Activated naive CD4-positive, alpha-beta T cell treated with anti-CD3 and anti-CD28 coated beads, Interleukin-2, amount 50 U/mL, for 24 hours (primary cell): ENCODE measurements at regions not wholly inside any gene's neighbourhood (a gene's known extent, or its start where the extent isn't known, plus 50 kb on each side); places are given as distances from the start of the nearest gene placed in this dataset.
A peak's percentile ranks its signal among the peaks of the same experiment; 100 is the strongest.

Experiments
- H3K27ac Mint-ChIP-seq: one replicate; pipeline ENCODE4 v1.8.0; 2021; ENCODE audit warnings: mild to moderate bottlenecking, mixed read lengths
- H3K27me3 Mint-ChIP-seq: one replicate; pipeline ENCODE4 v1.8.0; 2021; ENCODE audit warnings: mixed read lengths
- H3K36me3 Mint-ChIP-seq: one replicate; pipeline ENCODE4 v1.8.0; 2021; ENCODE audit warnings: mixed read lengths
- H3K4me1 Mint-ChIP-seq: one replicate; pipeline ENCODE4 v1.8.0; 2021; ENCODE audit warnings: mixed read lengths
- H3K4me3 Mint-ChIP-seq: one replicate; pipeline ENCODE4 v1.8.0; 2021; ENCODE audit warnings: mild to moderate bottlenecking, mixed read lengths
- H3K9me3 Mint-ChIP-seq: one replicate; pipeline ENCODE4 v1.8.0; 2021; ENCODE audit warnings: mixed read lengths

DNA sequence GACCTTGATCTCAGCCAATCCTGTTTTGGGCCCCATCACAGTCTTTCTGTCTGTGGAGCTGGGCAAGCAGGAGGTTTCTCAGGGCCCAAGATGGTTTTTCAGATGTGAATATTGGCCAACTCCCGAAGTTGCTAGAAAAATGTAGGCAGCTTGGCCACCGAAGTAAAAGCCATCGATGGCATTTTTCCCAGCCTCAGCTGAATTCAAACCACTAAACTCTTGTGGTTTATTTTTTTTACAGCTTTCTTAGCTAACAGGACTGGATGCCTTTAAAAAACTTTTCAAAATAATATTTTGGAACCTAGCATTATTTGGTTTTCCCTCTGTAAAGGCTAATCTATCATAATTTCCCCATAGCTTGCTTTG is 102.5 kb upstream of the ERCC6L2 start:
- no peak overlapping the region for H3K4me3 Mint-ChIP-seq
- no peaks in the 10 kb centered on the region for H3K36me3 Mint-ChIP-seq
- H3K9me3 Mint-ChIP-seq: no peaks in the 10 kb centered on the region
- H3K4me1 Mint-ChIP-seq: peaks cover 9% of the 10 kb centered on the region
- H3K27ac Mint-ChIP-seq: no peak overlapping the region
- peaks cover 13% of the 10 kb centered on the region for H3K27me3 Mint-ChIP-seq

- Mint-ChIP-seq H3K9me3 (no peaks in the 10 kb centered on the region), H3K27me3 (peaks cover 13% of the 10 kb centered on the region), H3K4me3 (no peak overlapping the region), H3K4me1 (peaks cover 9% of the 10 kb centered on the region), H3K36me3 (no peaks in the 10 kb centered on the region), H3K27ac (no peak overlapping the region)
Measured at GRCh38 chr9:95772320-95773052, 103.0 kb upstream of the ERCC6L2 start.

GRCh38 chr9:95771556-95772246 is 103.8 kb upstream of the ERCC6L2 start:
- Mint-ChIP-seq H3K4me1 (peaks cover 9% of the 10 kb centered on the region), H3K36me3 (no peaks in the 10 kb centered on the region), H3K4me3 (no peak overlapping the region), H3K9me3 (no peaks in the 10 kb centered on the region), H3K27me3 (peaks cover 13% of the 10 kb centered on the region), H3K27ac (no peak overlapping the region)

- Mint-ChIP-seq H3K27ac (no peak overlapping the region), H3K27me3 (peaks cover 13% of the 10 kb centered on the region), H3K9me3 (no peaks in the 10 kb centered on the region), H3K4me3 (no peak overlapping the region), H3K4me1 (peaks cover 9% of the 10 kb centered on the region), H3K36me3 (no peaks in the 10 kb centered on the region)
Measured at GRCh38 chr9:95770653-95771131, 104.8 kb upstream of the ERCC6L2 start.

DNA sequence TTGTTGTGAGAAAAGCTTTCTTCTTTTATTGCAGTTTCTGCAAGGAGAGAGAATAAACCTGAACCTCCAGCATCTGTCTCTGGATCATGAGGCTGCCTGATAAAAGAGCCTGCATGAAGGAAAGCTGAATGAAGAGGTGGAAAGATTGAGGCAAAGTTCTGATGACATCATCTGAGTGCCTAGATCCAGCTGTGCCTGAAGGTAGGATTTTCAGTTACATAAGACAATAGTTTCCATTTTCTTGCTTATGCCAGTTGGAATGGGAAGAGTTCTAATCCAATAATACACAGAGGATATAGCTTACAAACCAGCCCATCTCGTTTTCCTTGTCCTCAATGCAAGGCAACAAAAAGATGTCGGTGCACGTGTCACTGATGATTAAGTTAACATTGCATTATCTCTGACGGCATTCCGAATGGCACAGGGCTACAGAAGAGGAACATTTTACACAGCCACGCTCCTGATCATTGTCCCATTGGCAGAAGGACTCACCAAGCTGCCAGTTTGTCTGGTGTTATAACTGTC is 105.5 kb upstream of the ERCC6L2 start:
- Mint-ChIP-seq H3K27me3 (peaks cover 13% of the 10 kb centered on the region), H3K36me3 (no peaks in the 10 kb centered on the region), H3K4me1 (peaks cover 9% of the 10 kb centered on the region), H3K27ac (no peak overlapping the region), H3K4me3 (no peak overlapping the region), H3K9me3 (no peaks in the 10 kb centered on the region)

DNA sequence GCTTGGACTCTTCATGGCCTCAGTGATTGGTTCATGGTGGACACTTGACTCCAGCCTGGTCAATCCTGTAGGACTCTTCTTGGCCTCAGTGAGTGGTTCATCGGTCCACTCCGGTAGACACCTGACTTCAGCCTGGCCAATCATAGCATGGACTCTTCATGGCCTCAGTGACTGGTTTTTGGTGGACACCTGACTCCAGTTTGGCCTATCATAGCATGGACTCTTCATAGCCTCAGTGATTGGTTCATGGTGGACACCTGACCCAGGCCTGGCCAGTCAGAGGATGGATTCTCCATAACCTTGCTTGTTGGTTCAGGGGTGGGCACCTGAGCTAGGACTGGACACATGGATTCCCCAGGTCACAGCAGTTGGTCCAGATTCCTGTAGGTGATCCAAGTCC is 106.0 kb upstream of the ERCC6L2 start:
- Mint-ChIP-seq H3K27ac (no peak overlapping the region), H3K36me3 (no peaks in the 10 kb centered on the region), H3K27me3 (peaks cover 13% of the 10 kb centered on the region), H3K9me3 (no peaks in the 10 kb centered on the region), H3K4me3 (no peak overlapping the region), H3K4me1 (peaks cover 9% of the 10 kb centered on the region)

DNA sequence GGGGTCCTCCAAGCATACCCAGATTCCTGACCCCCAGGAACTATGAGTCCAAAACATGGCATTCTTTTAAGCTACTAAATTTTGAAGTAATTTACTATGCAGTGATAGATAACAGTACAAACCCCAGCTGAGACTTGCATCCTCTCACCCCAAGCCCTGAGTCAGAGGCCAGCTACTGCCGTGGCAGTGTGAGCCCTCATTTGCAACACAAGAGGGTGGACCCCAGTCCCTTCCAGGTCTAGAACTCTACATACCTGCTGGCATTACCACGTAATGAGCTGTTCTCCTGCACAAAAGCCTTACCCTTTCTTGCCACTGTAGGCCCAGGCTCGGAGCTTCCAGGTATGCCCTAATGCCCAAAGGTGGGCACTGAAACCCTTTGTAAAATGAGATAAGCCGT is 108.6 kb upstream of the ERCC6L2 start:
- Mint-ChIP-seq H3K27ac (no peak overlapping the region), H3K27me3 (peaks cover 11% of the 10 kb centered on the region), H3K9me3 (no peaks in the 10 kb centered on the region), H3K36me3 (peaks cover 1% of the 10 kb centered on the region), H3K4me1 (peaks cover 4% of the 10 kb centered on the region), H3K4me3 (no peak overlapping the region)

- Mint-ChIP-seq H3K27ac (no peak overlapping the region), H3K9me3 (no peaks in the 10 kb centered on the region), H3K4me1 (no peaks in the 10 kb centered on the region), H3K36me3 (peaks cover 1% of the 10 kb centered on the region), H3K27me3 (peaks cover 2% of the 10 kb centered on the region), H3K4me3 (no peak overlapping the region)
Measured at GRCh38 chr9:95764533-95765319, 110.8 kb upstream of the ERCC6L2 start.

GRCh38 chr9:95763983-95764382 is 111.5 kb upstream of the ERCC6L2 start:
- no peak overlapping the region for H3K4me3 Mint-ChIP-seq
- peak overlapping the region; percentile 31 for H3K27ac Mint-ChIP-seq
- H3K27me3 Mint-ChIP-seq: no peaks in the 10 kb centered on the region
- no peaks in the 10 kb centered on the region for H3K4me1 Mint-ChIP-seq
- no peaks in the 10 kb centered on the region for H3K9me3 Mint-ChIP-seq
- peaks cover 1% of the 10 kb centered on the region for H3K36me3 Mint-ChIP-seq

- H3K9me3 Mint-ChIP-seq: no peaks in the 10 kb centered on the region
- H3K4me1 Mint-ChIP-seq: no peaks in the 10 kb centered on the region
- H3K27ac Mint-ChIP-seq: peak overlapping the region; percentile 47
- H3K27me3 Mint-ChIP-seq: no peaks in the 10 kb centered on the region
- peaks cover 1% of the 10 kb centered on the region for H3K36me3 Mint-ChIP-seq
- no peak overlapping the region for H3K4me3 Mint-ChIP-seq
Measured at GRCh38 chr9:95763006-95763405, 112.5 kb upstream of the ERCC6L2 start.

- no peak overlapping the region for H3K4me3 Mint-ChIP-seq
- H3K9me3 Mint-ChIP-seq: no peaks in the 10 kb centered on the region
- H3K36me3 Mint-ChIP-seq: peaks cover 1% of the 10 kb centered on the region
- H3K4me1 Mint-ChIP-seq: no peaks in the 10 kb centered on the region
- H3K27ac Mint-ChIP-seq: no peak overlapping the region
- no peaks in the 10 kb centered on the region for H3K27me3 Mint-ChIP-seq
Measured at GRCh38 chr9:95762322-95762721, 113.2 kb upstream of the ERCC6L2 start.

DNA sequence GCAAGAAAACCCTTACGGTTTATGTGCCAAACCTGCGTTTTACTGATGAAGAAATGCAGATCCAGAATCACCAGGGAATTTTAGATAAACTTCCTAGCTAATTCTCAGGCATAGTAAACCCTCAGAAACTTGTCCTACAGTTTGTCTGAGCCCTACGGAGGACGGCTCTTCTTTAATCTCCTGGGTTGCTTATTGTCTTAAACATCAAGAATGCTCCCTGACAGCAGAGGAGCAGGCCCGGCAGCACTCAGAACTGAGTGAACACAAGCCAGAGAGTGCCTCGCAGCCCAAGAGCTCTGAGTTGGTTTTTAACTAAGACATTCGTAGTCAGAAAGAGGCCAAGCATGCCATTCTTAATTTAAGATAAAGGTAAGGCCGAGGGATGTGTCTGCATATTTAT is 114.7 kb upstream of the ERCC6L2 start:
- no peaks in the 10 kb centered on the region for H3K9me3 Mint-ChIP-seq
- peaks cover 1% of the 10 kb centered on the region for H3K36me3 Mint-ChIP-seq
- H3K27me3 Mint-ChIP-seq: no peaks in the 10 kb centered on the region
- no peak overlapping the region for H3K4me3 Mint-ChIP-seq
- H3K27ac Mint-ChIP-seq: no peak overlapping the region
- H3K4me1 Mint-ChIP-seq: no peaks in the 10 kb centered on the region

DNA sequence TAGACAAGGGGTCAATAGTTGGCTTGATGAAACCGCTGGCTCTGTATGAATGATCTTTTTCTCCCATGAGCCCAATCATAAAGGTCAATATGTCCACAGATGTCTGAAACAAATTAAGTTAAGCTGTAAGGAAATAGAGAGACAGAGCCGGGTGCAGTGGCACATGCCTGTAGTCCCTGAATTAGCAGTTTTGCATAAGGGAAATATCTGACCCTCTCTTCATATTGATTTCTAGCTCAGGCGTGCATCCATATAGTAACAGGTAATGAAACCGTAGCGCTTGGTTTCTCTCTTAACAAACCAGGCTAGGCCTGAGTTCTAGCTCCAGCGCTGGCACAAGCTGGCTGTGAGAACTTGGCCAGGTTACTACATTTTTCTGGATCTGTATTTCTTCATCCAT is 118.1 kb upstream of the ERCC6L2 start:
- H3K9me3 Mint-ChIP-seq: no peaks in the 10 kb centered on the region
- no peak overlapping the region for H3K27ac Mint-ChIP-seq
- H3K4me3 Mint-ChIP-seq: no peak overlapping the region
- peaks cover 2% of the 10 kb centered on the region for H3K27me3 Mint-ChIP-seq
- H3K36me3 Mint-ChIP-seq: no peaks in the 10 kb centered on the region
- H3K4me1 Mint-ChIP-seq: no peaks in the 10 kb centered on the region

DNA sequence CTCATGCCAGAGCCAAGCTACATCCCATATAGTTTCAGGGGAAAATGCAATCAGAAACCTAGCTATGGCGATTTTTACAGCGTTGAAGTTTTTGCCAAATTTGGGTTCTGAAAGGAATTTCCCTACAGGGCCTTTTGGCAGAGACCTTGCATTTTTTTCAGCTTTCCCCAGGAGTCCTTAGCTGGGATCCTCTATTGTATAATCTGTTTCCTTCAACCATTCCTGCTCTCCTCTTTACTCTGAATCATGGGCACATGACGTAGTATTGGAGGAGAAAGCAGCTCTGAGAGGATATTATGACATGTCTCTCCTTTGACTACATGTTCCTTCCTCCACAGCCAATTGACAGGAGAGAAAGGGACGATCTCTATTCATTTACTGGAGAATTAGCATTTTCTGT is 118.5 kb upstream of the ERCC6L2 start:
- H3K27me3 Mint-ChIP-seq: peaks cover 2% of the 10 kb centered on the region
- no peak overlapping the region for H3K27ac Mint-ChIP-seq
- no peaks in the 10 kb centered on the region for H3K9me3 Mint-ChIP-seq
- H3K4me3 Mint-ChIP-seq: no peak overlapping the region
- H3K4me1 Mint-ChIP-seq: no peaks in the 10 kb centered on the region
- no peaks in the 10 kb centered on the region for H3K36me3 Mint-ChIP-seq

- peaks cover 2% of the 10 kb centered on the region for H3K27me3 Mint-ChIP-seq
- no peaks in the 10 kb centered on the region for H3K9me3 Mint-ChIP-seq
- no peak overlapping the region for H3K4me3 Mint-ChIP-seq
- no peaks in the 10 kb centered on the region for H3K36me3 Mint-ChIP-seq
- H3K4me1 Mint-ChIP-seq: peaks cover under 1% of the 10 kb centered on the region
- H3K27ac Mint-ChIP-seq: no peak overlapping the region
Measured at GRCh38 chr9:95756101-95756500, 119.4 kb upstream of the ERCC6L2 start.

- H3K27ac Mint-ChIP-seq: no peak overlapping the region
- H3K4me1 Mint-ChIP-seq: peaks cover 3% of the 10 kb centered on the region
- H3K4me3 Mint-ChIP-seq: no peak overlapping the region
- H3K36me3 Mint-ChIP-seq: no peaks in the 10 kb centered on the region
- H3K27me3 Mint-ChIP-seq: peaks cover 4% of the 10 kb centered on the region
- no peaks in the 10 kb centered on the region for H3K9me3 Mint-ChIP-seq
Measured at GRCh38 chr9:95755421-95755730, 120.1 kb upstream of the ERCC6L2 start.
